MM.1S (cell line): ENCODE measurements at regions not wholly inside any gene's neighbourhood (a gene's known extent, or its start where the extent isn't known, plus 50 kb on each side); places are given as distances from the start of the nearest gene placed in this dataset.

Source experiments
- DNase-seq: peaks from one replicate; pipeline ENCODE4 v3.0.0-alpha.2; 2015
- H2AFZ ChIP-seq: fragments of 300-600 bp; sonication (generic); 2 replicates; pipeline ENCODE4 v1.6.0; 2016; ENCODE audit warnings: antibody characterized with exemption, low read length
- H3F3A ChIP-seq: fragments of 300-600 bp; sonication (generic); 2 replicates; pipeline ENCODE4 v1.6.1; 2016; ENCODE audit warnings: mild to moderate bottlenecking, antibody characterized with exemption, low read length, moderate library complexity, mixed read lengths; ENCODE audit not compliant: insufficient read depth
- H3K27ac ChIP-seq: fragments of 300-600 bp; sonication (generic); 2 replicates; pipeline ENCODE4 v1.5.1; 2016; ENCODE audit warnings: mild to moderate bottlenecking, low read length
- H3K27me3 ChIP-seq: fragments of 300-600 bp; sonication (generic); replicated peaks from 2 replicates; pipeline ENCODE4 v1.6.0; 2016; ENCODE audit warnings: low read length; ENCODE audit not compliant: insufficient read depth
- H3K36me3 ChIP-seq: fragments of 300-600 bp; sonication (generic); replicated peaks from 2 replicates; pipeline ENCODE4 v1.6.1; 2016; ENCODE audit warnings: mild to moderate bottlenecking, low read length, mixed read lengths; ENCODE audit not compliant: insufficient read depth
- H3K4me1 ChIP-seq: fragments of 300-600 bp; sonication (generic); 2 replicates; pipeline ENCODE4 v1.6.1; 2016; ENCODE audit warnings: low read length, mixed read lengths
- H3K4me2 ChIP-seq: fragments of 300-600 bp; sonication (generic); 2 replicates; pipeline ENCODE4 v1.6.0; 2016; ENCODE audit warnings: low read depth, low read length
- H3K4me3 ChIP-seq: fragments of 300-600 bp; sonication (generic); 2 replicates; pipeline ENCODE4 v1.5.1; 2016; ENCODE audit warnings: low read length, mixed read lengths
- H3K79me2 ChIP-seq: fragments of 300-600 bp; sonication (generic); 2 replicates; pipeline ENCODE4 v1.6.1; 2016; ENCODE audit warnings: mixed run types, low read length, mixed read lengths
- H3K9ac ChIP-seq: fragments of 300-600 bp; sonication (generic); 2 replicates; pipeline ENCODE4 v1.6.1; 2016; ENCODE audit warnings: low read length, mixed read lengths
- H3K9me2 ChIP-seq: fragments of 300-600 bp; sonication (generic); replicated peaks from 2 replicates; pipeline ENCODE4 v1.6.1; 2016; ENCODE audit warnings: mild to moderate bottlenecking, low read length, mixed read lengths; ENCODE audit not compliant: insufficient read depth
- H3K9me3 ChIP-seq: fragments of 300-600 bp; sonication (generic); replicated peaks from 2 replicates; pipeline ENCODE4 v1.6.1; 2016; ENCODE audit warnings: mild to moderate bottlenecking, low read length, mixed read lengths; ENCODE audit not compliant: insufficient read depth
- H4K20me1 ChIP-seq: fragments of 300-600 bp; sonication (generic); 2 replicates; pipeline ENCODE4 v1.6.1; 2016; ENCODE audit warnings: mild to moderate bottlenecking, low read length, moderate library complexity, mixed read lengths; ENCODE audit not compliant: insufficient read depth
- CTCF ChIP-seq: fragments of 300-600 bp; sonication (generic); IDR thresholded peaks from 2 replicates; pipeline ENCODE4 v1.5.1; 2016; ENCODE audit warnings: antibody characterized with exemption, low read length, mixed read lengths
- EZH2 ChIP-seq: fragments of 300-600 bp; sonication (generic); optimal IDR thresholded peaks from 2 replicates; pipeline ENCODE3; 2017; ENCODE audit warnings: low read depth, mild to moderate bottlenecking, antibody characterized with exemption, low read length, mixed read lengths
- EZH2phosphoT487 ChIP-seq: fragments of 300-600 bp; sonication (generic); IDR thresholded peaks from 2 replicates; pipeline ENCODE4 v1.6.1; 2018; ENCODE audit warnings: antibody characterized with exemption, low read length

- Histone ChIP-seq H3K27ac (no peak overlapping the region), H3K27me3 (no peaks in the 10 kb centered on the region), H2AFZ (no peak overlapping the region), H3F3A (no peaks in the 10 kb centered on the region), H3K9me3 (no peaks in the 10 kb centered on the region), H3K4me3 (no peak overlapping the region), H3K36me3 (no peaks in the 10 kb centered on the region), H3K4me2 (no peak overlapping the region), H3K9ac (no peak overlapping the region), H3K9me2 (no peaks in the 10 kb centered on the region), H3K79me2 (no peaks in the 10 kb centered on the region), H4K20me1 (no peaks in the 10 kb centered on the region), H3K4me1 (no peaks in the 10 kb centered on the region)
- DNase-seq: no peak
- no peak for TF ChIP-seq EZH2phosphoT487
- no peak for TF ChIP-seq EZH2
- TF ChIP-seq CTCF: no peak
Observed at GRCh38 chrX:142359331-142359730, 154.2 kb upstream of the MAGEC2 start.

- Histone ChIP-seq H4K20me1 (no peaks in the 10 kb centered on the region), H3K79me2 (no peaks in the 10 kb centered on the region), H3K4me3 (no peak overlapping the region), H3K27ac (no peak overlapping the region), H3K9me2 (no peaks in the 10 kb centered on the region), H3F3A (no peaks in the 10 kb centered on the region), H3K9ac (no peak overlapping the region), H3K36me3 (no peaks in the 10 kb centered on the region), H3K27me3 (no peaks in the 10 kb centered on the region), H3K9me3 (no peaks in the 10 kb centered on the region), H3K4me1 (no peaks in the 10 kb centered on the region), H2AFZ (no peak overlapping the region), H3K4me2 (no peak overlapping the region)
- no peak for DNase-seq
- no peak for TF ChIP-seq EZH2phosphoT487
- no peak for TF ChIP-seq EZH2
Observed at GRCh38 chrX:142327182-142327581, 122.1 kb upstream of the MAGEC2 start.

GRCh38 chrX:142312591-142312990 is 107.5 kb upstream of the MAGEC2 start:
- no peak overlapping the region for H3K4me2 ChIP-seq
- no peaks in the 10 kb centered on the region for H3K4me1 ChIP-seq
- no peaks in the 10 kb centered on the region for H3K79me2 ChIP-seq
- no peaks in the 10 kb centered on the region for H3K9me2 ChIP-seq
- H4K20me1 ChIP-seq: no peaks in the 10 kb centered on the region
- H3F3A ChIP-seq: no peaks in the 10 kb centered on the region
- H3K4me3 ChIP-seq: no peak overlapping the region
- H3K36me3 ChIP-seq: no peaks in the 10 kb centered on the region
- no peak for TF ChIP-seq EZH2phosphoT487
- no peak for TF ChIP-seq CTCF
- no peak for TF ChIP-seq EZH2
- H3K9me3 ChIP-seq: no peaks in the 10 kb centered on the region
- H2AFZ ChIP-seq: no peak overlapping the region
- no peaks in the 10 kb centered on the region for H3K27me3 ChIP-seq
- DNase-seq: no peak
- H3K27ac ChIP-seq: no peak overlapping the region
- H3K9ac ChIP-seq: no peak overlapping the region

GRCh38 chrX:142299406-142299805 is 94.3 kb upstream of the MAGEC2 start:
- Histone ChIP-seq H3K27me3 (no peaks in the 10 kb centered on the region), H3K79me2 (no peaks in the 10 kb centered on the region), H3K9ac (no peak overlapping the region), H3K4me2 (no peak overlapping the region), H3K36me3 (no peaks in the 10 kb centered on the region), H3F3A (no peaks in the 10 kb centered on the region), H3K9me2 (no peaks in the 10 kb centered on the region), H2AFZ (no peak overlapping the region), H3K4me1 (no peaks in the 10 kb centered on the region), H3K9me3 (no peaks in the 10 kb centered on the region), H3K27ac (no peak overlapping the region), H4K20me1 (no peaks in the 10 kb centered on the region), H3K4me3 (no peak overlapping the region)
- no peak for DNase-seq
- TF ChIP-seq EZH2phosphoT487 (no peak), CTCF (no peak), EZH2 (no peak)
